PC-3 (cell line): ENCODE measurements at regions not wholly inside any gene's neighbourhood (a gene's known extent, or its start where the extent isn't known, plus 50 kb on each side); places are given as distances from the start of the nearest gene placed in this dataset.

Experiments used
- ATAC-seq: fragments of 200-7000 bp; cut with Tn5 transposase; 2 replicates; pipeline ENCODE4 v1.9.1; 2020; ENCODE audit warnings: mild to moderate bottlenecking, moderate library complexity
- BruUV-seq: library from RNA; stranded (reverse); fragments of 400-500 nt; replicated peaks from 2 replicates; lab custom pipeline; 2021; lab: Mats Ljungman, UMichigan
- CTCF ChIA-PET: fragments of 300-600 bp; sonication (Branson Sonifier 250); formaldehyde crosslinking; loops from one replicate; lab custom pipeline; 2022; ENCODE audit warnings: antibody characterized with exemption; lab: Charles Lee
- POLR2A ChIA-PET: fragments of 300-600 bp; sonication (Branson Sonifier 250); formaldehyde crosslinking; loops from one replicate; lab custom pipeline; 2022; ENCODE audit warnings: antibody characterized with exemption; ENCODE audit not compliant: unreplicated experiment; lab: Charles Lee
- DNase-seq: peaks from one replicate; pipeline ENCODE4 v3.0.0-alpha.2; 2015
- H2AFZ ChIP-seq: fragments of 300-600 bp; sonication (generic); 2 replicates; pipeline ENCODE4 v1.6.0; 2016; ENCODE audit warnings: antibody characterized with exemption, low read length
- H3F3A ChIP-seq: fragments of 300-600 bp; sonication (generic); one replicate; pipeline ENCODE4 v1.6.0; 2017; ENCODE audit warnings: antibody characterized with exemption, low read length, control low read depth, mild to moderate bottlenecking; ENCODE audit not compliant: unreplicated experiment
- H3K27ac ChIP-seq: fragments of 300-600 bp; sonication (generic); 2 replicates; pipeline ENCODE4 v1.5.1; 2016; ENCODE audit warnings: mild to moderate bottlenecking, low read length
- H3K27me3 ChIP-seq: fragments of 300-600 bp; sonication (generic); 2 replicates; pipeline ENCODE4 v1.6.1; 2016; ENCODE audit warnings: low read length, mixed read lengths
- H3K36me3 ChIP-seq: fragments of 300-600 bp; sonication (generic); 2 replicates; pipeline ENCODE4 v1.6.1; 2016; ENCODE audit warnings: low read depth, mixed run types, low read length, mixed read lengths
- H3K4me1 ChIP-seq: fragments of 300-600 bp; sonication (generic); 2 replicates; pipeline ENCODE4 v1.5.1; 2016; ENCODE audit warnings: low read length; ENCODE audit not compliant: insufficient read depth
- H3K4me2 ChIP-seq: fragments of 300-600 bp; sonication (generic); 2 replicates; pipeline ENCODE4 v1.6.0; 2016; ENCODE audit warnings: low read length
- H3K4me3 ChIP-seq: fragments of 300-600 bp; sonication (generic); 2 replicates; pipeline ENCODE4 v1.5.1; 2016; ENCODE audit warnings: mild to moderate bottlenecking, low read length, mixed read lengths
- H3K79me2 ChIP-seq: fragments of 300-600 bp; sonication (generic); 2 replicates; pipeline ENCODE4 v1.6.1; 2017; ENCODE audit warnings: low read length, mixed read lengths
- H3K9ac ChIP-seq: fragments of 300-600 bp; sonication (generic); 2 replicates; pipeline ENCODE4 v1.6.0; 2016; ENCODE audit warnings: mild to moderate bottlenecking, low read length
- H3K9me2 ChIP-seq: fragments of 300-600 bp; sonication (generic); replicated peaks from 2 replicates; pipeline ENCODE4 v1.6.1; 2016; ENCODE audit warnings: mixed run types, low read length, mixed read lengths
- H3K9me3 ChIP-seq: fragments of 300-600 bp; sonication (generic); 2 replicates; pipeline ENCODE4 v1.6.1; 2016; ENCODE audit warnings: low read length, mixed read lengths
- H4K20me1 ChIP-seq: fragments of 300-600 bp; sonication (generic); 2 replicates; pipeline ENCODE4 v1.6.1; 2016; ENCODE audit warnings: low read length, mixed read lengths
- CTCF ChIP-seq: fragments of 300-600 bp; sonication (generic); conservative IDR thresholded peaks from 2 replicates; pipeline ENCODE4 v1.5.1; 2017; ENCODE audit warnings: antibody characterized with exemption, low read depth, mild to moderate bottlenecking, low read length
- EZH2 ChIP-seq: fragments of 300-600 bp; sonication (generic); IDR thresholded peaks from one replicate; pipeline ENCODE4 v1.6.1; 2017; ENCODE audit warnings: antibody characterized with exemption, mild to moderate bottlenecking, low read length; ENCODE audit not compliant: unreplicated experiment
- EZH2phosphoT487 ChIP-seq: fragments of 300-600 bp; sonication (generic); IDR thresholded peaks from 2 replicates; pipeline ENCODE4 v1.6.1; 2018; ENCODE audit warnings: mild to moderate bottlenecking, antibody characterized with exemption, low read length, borderline replicate concordance
- intact Hi-C: fragments of 100-400 bp; cut with micrococcal nuclease; formaldehyde crosslinking; loops from 2 replicates; pipeline ENCODE4 v1.9.0; 2023

- POLR2A ChIA-PET: interaction anchor here (0.5 kb wide), 1 partner anchor 39 kb away, joined by 3 read pairs; no protein-coding TSS in a partner anchor
- Histone ChIP-seq H2AFZ (no peak overlapping the region), H3K4me1 (no peaks in the 10 kb centered on the region), H3K4me2 (no peak overlapping the region), H3K9me3 (no peaks in the 10 kb centered on the region), H3K9me2 (no peaks in the 10 kb centered on the region), H3K27me3 (no peaks in the 10 kb centered on the region), H3K9ac (no peak overlapping the region), H3K36me3 (no peaks in the 10 kb centered on the region), H3F3A (no peaks in the 10 kb centered on the region), H4K20me1 (no peaks in the 10 kb centered on the region), H3K4me3 (no peak overlapping the region), H3K27ac (no peak overlapping the region), H3K79me2 (no peaks in the 10 kb centered on the region)
- intact Hi-C loops: no loop called here
- CTCF ChIA-PET: interaction anchor here (0.6 kb wide), 1 partner anchor 196 kb away, joined by 3 read pairs; no protein-coding TSS in a partner anchor
- TF ChIP-seq CTCF (no peak), EZH2phosphoT487 (no peak), EZH2 (no peak)
- no peak for ATAC-seq
- no peak for DNase-seq
- no TSS peak for BruUV-seq
Measured at GRCh38 chr5:98656125-98656795, 117.2 kb upstream of the RGMB start.

GRCh38 chr5:98656796-98657195 is 116.7 kb upstream of the RGMB start:
- Histone ChIP-seq H3K36me3 (no peaks in the 10 kb centered on the region), H3K4me1 (no peaks in the 10 kb centered on the region), H4K20me1 (no peaks in the 10 kb centered on the region), H3K9me2 (no peaks in the 10 kb centered on the region), H3F3A (no peaks in the 10 kb centered on the region), H3K79me2 (no peaks in the 10 kb centered on the region), H3K9me3 (no peaks in the 10 kb centered on the region), H3K4me2 (no peak overlapping the region), H3K9ac (no peak overlapping the region), H3K27ac (no peak overlapping the region), H3K27me3 (no peaks in the 10 kb centered on the region), H3K4me3 (no peak overlapping the region), H2AFZ (no peak overlapping the region)
- TF ChIP-seq EZH2phosphoT487 (no peak), EZH2 (no peak), CTCF (no peak)
- ATAC-seq (no peak), DNase-seq (no peak)
- intact Hi-C loops: no loop called here
- BruUV-seq: no TSS peak
- CTCF ChIA-PET: interaction anchor here (0.6 kb wide), 1 partner anchor 196 kb away, joined by 3 read pairs; no protein-coding TSS in a partner anchor
- POLR2A ChIA-PET: no interaction called here

GRCh38 chr5:98657559-98657958 is 115.9 kb upstream of the RGMB start:
- CTCF ChIA-PET: no interaction called here

More at GRCh38 chr5:98657559-98657958, 115.9 kb upstream of the RGMB start:
- Histone ChIP-seq H3K36me3 (no peaks in the 10 kb centered on the region), H3K4me2 (no peak overlapping the region), H3F3A (no peaks in the 10 kb centered on the region), H3K4me3 (no peak overlapping the region), H3K27me3 (no peaks in the 10 kb centered on the region), H3K9ac (no peak overlapping the region), H3K27ac (no peak overlapping the region), H2AFZ (no peak overlapping the region), H3K9me2 (no peaks in the 10 kb centered on the region), H3K79me2 (no peaks in the 10 kb centered on the region), H4K20me1 (no peaks in the 10 kb centered on the region), H3K4me1 (no peaks in the 10 kb centered on the region), H3K9me3 (no peaks in the 10 kb centered on the region)
- intact Hi-C loops: no loop called here
- no peak for DNase-seq
- no TSS peak for BruUV-seq
- POLR2A ChIA-PET: no interaction called here
- no peak for TF ChIP-seq EZH2
- TF ChIP-seq EZH2phosphoT487: no peak
- no peak for TF ChIP-seq CTCF
- ATAC-seq: no peak
